WTC11 (cell line): ENCODE measurements at regions not wholly inside any gene's neighbourhood (a gene's known extent, or its start where the extent isn't known, plus 50 kb on each side); places are given as distances from the start of the nearest gene placed in this dataset.

Experiments
- ATAC-seq: fragments of 200-7000 bp; cut with Tn5 transposase; 2 replicates; pipeline ENCODE4 v1.10.0; 2021; ENCODE audit warnings: mild to moderate bottlenecking, moderate library complexity
- CTCF ChIA-PET: fragments of 300-600 bp; sonication (Branson Sonifier 250); formaldehyde crosslinking; loops from one replicate; lab custom pipeline; 2021; ENCODE audit warnings: antibody characterized with exemption; lab: Charles Lee
- POLR2A ChIA-PET: fragments of 350-600 bp; sonication (Branson Sonifier 250); formaldehyde crosslinking; loops from one replicate; lab custom pipeline; 2021; ENCODE audit warnings: antibody characterized with exemption; lab: Charles Lee
- DNase-seq: peaks from one replicate; pipeline ENCODE4 v3.0.0; 2021; ENCODE audit warnings: low spot score
- H3K27ac Mint-ChIP-seq: 2 replicates; pipeline ENCODE4 v1.8.0; 2021; ENCODE audit warnings: mixed read lengths
- H3K27me3 Mint-ChIP-seq: 2 replicates; pipeline ENCODE4 v1.8.0; 2021; ENCODE audit warnings: low read depth, mild to moderate bottlenecking, moderate library complexity, mixed read lengths
- H3K36me3 Mint-ChIP-seq: 2 replicates; pipeline ENCODE4 v1.8.0; 2021; ENCODE audit warnings: mixed read lengths
- H3K4me1 Mint-ChIP-seq: 2 replicates; pipeline ENCODE4 v1.8.0; 2022; ENCODE audit warnings: mixed read lengths
- H3K4me3 Mint-ChIP-seq: 2 replicates; pipeline ENCODE4 v1.8.0; 2021; ENCODE audit warnings: mild to moderate bottlenecking, moderate library complexity, mixed read lengths
- H3K9me3 Mint-ChIP-seq: 2 replicates; pipeline ENCODE4 v1.8.0; 2021; ENCODE audit warnings: mixed read lengths
- ATF1 ChIP-seq: sonication (generic); formaldehyde crosslinking; IDR thresholded peaks from 2 replicates; pipeline ENCODE4 v1.8.1; 2023; ENCODE audit warnings: mild to moderate bottlenecking, moderate library complexity, missing genetic modification reagents
- GTF2I ChIP-seq: fragments of 250-450 bp; sonication (Bioruptor Pico); conservative IDR thresholded peaks from 2 replicates; pipeline ENCODE4 v1.4.0; 2021; ENCODE audit warnings: mild to moderate bottlenecking
- HMGA2 ChIP-seq: fragments of 250-450 bp; sonication (Bioruptor Pico); IDR thresholded peaks from 2 replicates; pipeline ENCODE4 v1.4.0; 2021; ENCODE audit warnings: mild to moderate bottlenecking, moderate library complexity
- TEAD1 ChIP-seq: sonication (generic); formaldehyde crosslinking; IDR thresholded peaks from 2 replicates; pipeline ENCODE4 v1.8.0; 2022; ENCODE audit warnings: mild to moderate bottlenecking, missing genetic modification reagents
- ZBTB43 ChIP-seq: sonication (generic); formaldehyde crosslinking; IDR thresholded peaks from 2 replicates; pipeline ENCODE4 v1.8.1; 2023; ENCODE audit warnings: mild to moderate bottlenecking, missing genetic modification reagents
- ZNF263 ChIP-seq: sonication (generic); formaldehyde crosslinking; IDR thresholded peaks from 2 replicates; pipeline ENCODE4 v1.8.1; 2022; ENCODE audit warnings: low read depth, mild to moderate bottlenecking, moderate library complexity, missing genetic modification reagents
- ZNF396 ChIP-seq: fragments of 250-450 bp; sonication (Bioruptor Pico); IDR thresholded peaks from 2 replicates; pipeline ENCODE4 v1.8.0; 2021; ENCODE audit warnings: mild to moderate bottlenecking, moderate library complexity, borderline replicate concordance
- ZNF532 ChIP-seq: fragments of 250-450 bp; sonication (Bioruptor Pico); IDR thresholded peaks from 2 replicates; pipeline ENCODE4 v1.9.0; 2021; ENCODE audit warnings: mild to moderate bottlenecking, borderline replicate concordance
- ZNF671 ChIP-seq: fragments of 250-450 bp; sonication (Bioruptor Pico); IDR thresholded peaks from 2 replicates; pipeline ENCODE4 v1.8.0; 2021; ENCODE audit warnings: mild to moderate bottlenecking
- TF ChIP-seq, protein P1 (sequence below): sonication (generic); formaldehyde crosslinking; IDR thresholded peaks from 2 replicates; pipeline ENCODE4 v1.8.0; 2023; ENCODE audit warnings: mild to moderate bottlenecking, missing genetic modification reagents
- TF ChIP-seq, protein P2 (sequence below): sonication (generic); formaldehyde crosslinking; IDR thresholded peaks from 2 replicates; pipeline ENCODE4 v1.8.0; 2022; ENCODE audit warnings: missing genetic modification reagents
- TF ChIP-seq, protein P3 (sequence below): sonication (generic); formaldehyde crosslinking; IDR thresholded peaks from 2 replicates; pipeline ENCODE4 v1.8.1; 2023; ENCODE audit warnings: mild to moderate bottlenecking, missing genetic modification reagents, borderline replicate concordance
- TF ChIP-seq, protein P4 (sequence below): sonication (generic); formaldehyde crosslinking; conservative IDR thresholded peaks from 2 replicates; pipeline ENCODE4 v1.8.1; 2023; ENCODE audit warnings: mild to moderate bottlenecking, low read depth, missing genetic modification reagents, moderate library complexity

- TF ChIP-seq, protein P1, sequence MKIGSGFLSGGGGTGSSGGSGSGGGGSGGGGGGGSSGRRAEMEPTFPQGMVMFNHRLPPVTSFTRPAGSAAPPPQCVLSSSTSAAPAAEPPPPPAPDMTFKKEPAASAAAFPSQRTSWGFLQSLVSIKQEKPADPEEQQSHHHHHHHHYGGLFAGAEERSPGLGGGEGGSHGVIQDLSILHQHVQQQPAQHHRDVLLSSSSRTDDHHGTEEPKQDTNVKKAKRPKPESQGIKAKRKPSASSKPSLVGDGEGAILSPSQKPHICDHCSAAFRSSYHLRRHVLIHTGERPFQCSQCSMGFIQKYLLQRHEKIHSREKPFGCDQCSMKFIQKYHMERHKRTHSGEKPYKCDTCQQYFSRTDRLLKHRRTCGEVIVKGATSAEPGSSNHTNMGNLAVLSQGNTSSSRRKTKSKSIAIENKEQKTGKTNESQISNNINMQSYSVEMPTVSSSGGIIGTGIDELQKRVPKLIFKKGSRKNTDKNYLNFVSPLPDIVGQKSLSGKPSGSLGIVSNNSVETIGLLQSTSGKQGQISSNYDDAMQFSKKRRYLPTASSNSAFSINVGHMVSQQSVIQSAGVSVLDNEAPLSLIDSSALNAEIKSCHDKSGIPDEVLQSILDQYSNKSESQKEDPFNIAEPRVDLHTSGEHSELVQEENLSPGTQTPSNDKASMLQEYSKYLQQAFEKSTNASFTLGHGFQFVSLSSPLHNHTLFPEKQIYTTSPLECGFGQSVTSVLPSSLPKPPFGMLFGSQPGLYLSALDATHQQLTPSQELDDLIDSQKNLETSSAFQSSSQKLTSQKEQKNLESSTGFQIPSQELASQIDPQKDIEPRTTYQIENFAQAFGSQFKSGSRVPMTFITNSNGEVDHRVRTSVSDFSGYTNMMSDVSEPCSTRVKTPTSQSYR (CRISPR knock-in tag) = no peak
- no peak for TF ChIP-seq TEAD1
- no peak for TF ChIP-seq HMGA2
- TF ChIP-seq ZNF263 (CRISPR knock-in tag) = no peak
- no peak for TF ChIP-seq ZBTB43 (CRISPR knock-in tag)
These were observed 76.2 kb upstream of the IVNS1ABP start (continued) for GRCh38 chr1:185393205-185393604.

- Mint-ChIP-seq H3K4me3 (no peak overlapping the region), H3K4me1 (no peaks in the 10 kb centered on the region), H3K36me3 (peaks cover 15% of the 10 kb centered on the region), H3K27me3 (peaks cover 4% of the 10 kb centered on the region; the same call in 1 of the 2 replicates), H3K9me3 (peaks cover 18% of the 10 kb centered on the region), H3K27ac (no peak overlapping the region)
- ChIA-PET CTCF (no interaction called here), POLR2A (no interaction called here)
- TF ChIP-seq ZNF532 (CRISPR knock-in tag) (no peak), ATF1 (CRISPR knock-in tag) (no peak)
- ATAC-seq = no peak
- DNase-seq = no peak
These were observed 71.8 kb upstream of the IVNS1ABP start for GRCh38 chr1:185388815-185389214.

DNA sequence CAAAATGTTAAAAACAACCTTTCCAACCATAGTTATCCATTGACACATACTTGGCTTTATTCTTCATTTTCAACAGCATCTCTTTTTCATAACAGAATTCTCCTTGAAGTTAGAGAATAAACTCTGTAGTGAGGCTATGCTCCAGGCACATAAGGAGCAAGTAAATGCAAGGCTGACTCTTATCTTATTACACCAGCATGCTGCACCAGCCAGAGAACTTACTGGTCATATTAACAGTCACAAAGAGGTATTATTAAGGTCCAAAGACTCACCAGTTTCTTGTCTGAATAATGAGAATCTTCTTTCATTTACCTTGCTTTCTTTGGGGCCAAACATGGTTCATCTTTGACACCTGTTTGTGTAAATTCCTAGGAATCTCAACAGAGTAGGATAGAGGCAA, 71.3 kb upstream of the IVNS1ABP start:
- H3K27me3 Mint-ChIP-seq = peaks cover 4% of the 10 kb centered on the region; the same call in 1 of the 2 replicates
- ATAC-seq (no peak), DNase-seq (no peak)
- CTCF ChIA-PET = no interaction called here
- H3K36me3 Mint-ChIP-seq = peaks cover 18% of the 10 kb centered on the region
- H3K4me1 Mint-ChIP-seq = no peaks in the 10 kb centered on the region
- no peak overlapping the region for H3K27ac Mint-ChIP-seq
- POLR2A ChIA-PET = no interaction called here
- H3K9me3 Mint-ChIP-seq = peaks cover 22% of the 10 kb centered on the region
- H3K4me3 Mint-ChIP-seq = no peak overlapping the region
- TF ChIP-seq, protein P2, sequence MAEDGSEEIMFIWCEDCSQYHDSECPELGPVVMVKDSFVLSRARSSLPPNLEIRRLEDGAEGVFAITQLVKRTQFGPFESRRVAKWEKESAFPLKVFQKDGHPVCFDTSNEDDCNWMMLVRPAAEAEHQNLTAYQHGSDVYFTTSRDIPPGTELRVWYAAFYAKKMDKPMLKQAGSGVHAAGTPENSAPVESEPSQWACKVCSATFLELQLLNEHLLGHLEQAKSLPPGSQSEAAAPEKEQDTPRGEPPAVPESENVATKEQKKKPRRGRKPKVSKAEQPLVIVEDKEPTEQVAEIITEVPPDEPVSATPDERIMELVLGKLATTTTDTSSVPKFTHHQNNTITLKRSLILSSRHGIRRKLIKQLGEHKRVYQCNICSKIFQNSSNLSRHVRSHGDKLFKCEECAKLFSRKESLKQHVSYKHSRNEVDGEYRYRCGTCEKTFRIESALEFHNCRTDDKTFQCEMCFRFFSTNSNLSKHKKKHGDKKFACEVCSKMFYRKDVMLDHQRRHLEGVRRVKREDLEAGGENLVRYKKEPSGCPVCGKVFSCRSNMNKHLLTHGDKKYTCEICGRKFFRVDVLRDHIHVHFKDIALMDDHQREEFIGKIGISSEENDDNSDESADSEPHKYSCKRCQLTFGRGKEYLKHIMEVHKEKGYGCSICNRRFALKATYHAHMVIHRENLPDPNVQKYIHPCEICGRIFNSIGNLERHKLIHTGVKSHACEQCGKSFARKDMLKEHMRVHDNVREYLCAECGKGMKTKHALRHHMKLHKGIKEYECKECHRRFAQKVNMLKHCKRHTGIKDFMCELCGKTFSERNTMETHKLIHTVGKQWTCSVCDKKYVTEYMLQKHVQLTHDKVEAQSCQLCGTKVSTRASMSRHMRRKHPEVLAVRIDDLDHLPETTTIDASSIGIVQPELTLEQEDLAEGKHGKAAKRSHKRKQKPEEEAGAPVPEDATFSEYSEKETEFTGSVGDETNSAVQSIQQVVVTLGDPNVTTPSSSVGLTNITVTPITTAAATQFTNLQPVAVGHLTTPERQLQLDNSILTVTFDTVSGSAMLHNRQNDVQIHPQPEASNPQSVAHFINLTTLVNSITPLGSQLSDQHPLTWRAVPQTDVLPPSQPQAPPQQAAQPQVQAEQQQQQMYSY = no peak
- TF ChIP-seq ZNF671 (CRISPR knock-in tag) (no peak), ZNF396 (no peak), GTF2I (CRISPR knock-in tag) (no peak), ATF1 (CRISPR knock-in tag) (no peak)
- TF ChIP-seq, protein P3, sequence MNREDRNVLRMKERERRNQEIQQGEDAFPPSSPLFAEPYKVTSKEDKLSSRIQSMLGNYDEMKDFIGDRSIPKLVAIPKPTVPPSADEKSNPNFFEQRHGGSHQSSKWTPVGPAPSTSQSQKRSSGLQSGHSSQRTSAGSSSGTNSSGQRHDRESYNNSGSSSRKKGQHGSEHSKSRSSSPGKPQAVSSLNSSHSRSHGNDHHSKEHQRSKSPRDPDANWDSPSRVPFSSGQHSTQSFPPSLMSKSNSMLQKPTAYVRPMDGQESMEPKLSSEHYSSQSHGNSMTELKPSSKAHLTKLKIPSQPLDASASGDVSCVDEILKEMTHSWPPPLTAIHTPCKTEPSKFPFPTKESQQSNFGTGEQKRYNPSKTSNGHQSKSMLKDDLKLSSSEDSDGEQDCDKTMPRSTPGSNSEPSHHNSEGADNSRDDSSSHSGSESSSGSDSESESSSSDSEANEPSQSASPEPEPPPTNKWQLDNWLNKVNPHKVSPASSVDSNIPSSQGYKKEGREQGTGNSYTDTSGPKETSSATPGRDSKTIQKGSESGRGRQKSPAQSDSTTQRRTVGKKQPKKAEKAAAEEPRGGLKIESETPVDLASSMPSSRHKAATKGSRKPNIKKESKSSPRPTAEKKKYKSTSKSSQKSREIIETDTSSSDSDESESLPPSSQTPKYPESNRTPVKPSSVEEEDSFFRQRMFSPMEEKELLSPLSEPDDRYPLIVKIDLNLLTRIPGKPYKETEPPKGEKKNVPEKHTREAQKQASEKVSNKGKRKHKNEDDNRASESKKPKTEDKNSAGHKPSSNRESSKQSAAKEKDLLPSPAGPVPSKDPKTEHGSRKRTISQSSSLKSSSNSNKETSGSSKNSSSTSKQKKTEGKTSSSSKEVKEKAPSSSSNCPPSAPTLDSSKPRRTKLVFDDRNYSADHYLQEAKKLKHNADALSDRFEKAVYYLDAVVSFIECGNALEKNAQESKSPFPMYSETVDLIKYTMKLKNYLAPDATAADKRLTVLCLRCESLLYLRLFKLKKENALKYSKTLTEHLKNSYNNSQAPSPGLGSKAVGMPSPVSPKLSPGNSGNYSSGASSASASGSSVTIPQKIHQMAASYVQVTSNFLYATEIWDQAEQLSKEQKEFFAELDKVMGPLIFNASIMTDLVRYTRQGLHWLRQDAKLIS (CRISPR knock-in tag) = no peak
- TF ChIP-seq, protein P4, sequence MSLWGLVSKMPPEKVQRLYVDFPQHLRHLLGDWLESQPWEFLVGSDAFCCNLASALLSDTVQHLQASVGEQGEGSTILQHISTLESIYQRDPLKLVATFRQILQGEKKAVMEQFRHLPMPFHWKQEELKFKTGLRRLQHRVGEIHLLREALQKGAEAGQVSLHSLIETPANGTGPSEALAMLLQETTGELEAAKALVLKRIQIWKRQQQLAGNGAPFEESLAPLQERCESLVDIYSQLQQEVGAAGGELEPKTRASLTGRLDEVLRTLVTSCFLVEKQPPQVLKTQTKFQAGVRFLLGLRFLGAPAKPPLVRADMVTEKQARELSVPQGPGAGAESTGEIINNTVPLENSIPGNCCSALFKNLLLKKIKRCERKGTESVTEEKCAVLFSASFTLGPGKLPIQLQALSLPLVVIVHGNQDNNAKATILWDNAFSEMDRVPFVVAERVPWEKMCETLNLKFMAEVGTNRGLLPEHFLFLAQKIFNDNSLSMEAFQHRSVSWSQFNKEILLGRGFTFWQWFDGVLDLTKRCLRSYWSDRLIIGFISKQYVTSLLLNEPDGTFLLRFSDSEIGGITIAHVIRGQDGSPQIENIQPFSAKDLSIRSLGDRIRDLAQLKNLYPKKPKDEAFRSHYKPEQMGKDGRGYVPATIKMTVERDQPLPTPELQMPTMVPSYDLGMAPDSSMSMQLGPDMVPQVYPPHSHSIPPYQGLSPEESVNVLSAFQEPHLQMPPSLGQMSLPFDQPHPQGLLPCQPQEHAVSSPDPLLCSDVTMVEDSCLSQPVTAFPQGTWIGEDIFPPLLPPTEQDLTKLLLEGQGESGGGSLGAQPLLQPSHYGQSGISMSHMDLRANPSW (CRISPR knock-in tag) = no peak
